ENCODE measurements at regions not wholly inside any gene's neighbourhood (a gene's known extent, or its start where the extent isn't known, plus 50 kb on each side); places are given as distances from the start of the nearest gene placed in this dataset.

- Histone ChIP-seq H3K4me1 (ENCODE audit: control insufficient read depth, extremely low read depth, insufficient read depth, low read length) (no peaks in the 10 kb centered on the region), H3K9me3 (ENCODE audit: control insufficient read depth, insufficient read depth, low read depth, low read length) (no peaks in the 10 kb centered on the region), H4K20me1 (ENCODE audit: control insufficient read depth, extremely low read depth, insufficient read depth, low read length) (no peaks in the 10 kb centered on the region), H3K9ac (ENCODE audit: insufficient read depth, low read length) (no peak overlapping the region), H3K4me2 (ENCODE audit: extremely low read depth, insufficient read depth, low read length) (no peak overlapping the region), H3K27me3 (ENCODE audit: control insufficient read depth, insufficient read depth, low read length) (no peaks in the 10 kb centered on the region), H2AFZ (ENCODE audit: low read length) (no peak overlapping the region), H3K27ac (ENCODE audit: insufficient read depth, low read length) (no peak overlapping the region), H3K79me2 (ENCODE audit: control insufficient read depth, insufficient read depth, low read length) (no peaks in the 10 kb centered on the region), H3K36me3 (ENCODE audit: control insufficient read depth, insufficient read depth, low read length) (no peaks in the 10 kb centered on the region), H3K4me3 (replicated peaks in 1 of 4; ENCODE audit: control extremely low read depth in 1 of 4, insufficient read depth in 1 of 4, low read depth in 3 of 4, low read length in 4 of 4) (no peak overlapping the region)
- no peak for DNase-seq (ENCODE audit: low read depth in 2 of 2)
- TF ChIP-seq EZH2 (IDR thresholded peaks at IDR 0.05; ENCODE audit: low read length, missing control alignments): no peak
- TF ChIP-seq CTCF (conservative IDR thresholded peaks at IDR 0.05 in 1 of 2, IDR thresholded peaks at IDR 0.05 in 1 of 2; ENCODE audit: low read depth in 1 of 2, low read length in 2 of 2): no peak
Measured at GRCh38 chr2:42882756-42883155, 90.4 kb upstream of the HAAO start.

DNA sequence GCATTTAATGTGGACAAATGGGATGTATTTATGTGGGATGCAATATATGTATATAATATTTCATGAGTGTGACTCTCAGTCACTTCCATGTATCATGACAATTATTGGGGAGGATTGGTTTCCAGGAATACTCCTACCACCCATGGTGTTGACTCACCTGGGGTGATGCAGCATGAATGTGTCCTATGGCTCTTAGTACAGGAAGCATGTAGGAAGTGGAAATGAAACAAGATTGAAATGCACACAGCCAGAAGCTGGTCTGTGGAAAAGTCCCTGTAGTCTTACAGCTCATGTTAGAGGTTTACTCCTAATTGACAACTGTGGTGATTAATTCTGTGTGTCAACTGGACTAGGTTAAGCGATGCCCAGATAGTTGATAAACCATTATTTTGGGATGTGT, 89.3 kb upstream of the HAAO start:
- Histone ChIP-seq H3K27me3 (ENCODE audit: control insufficient read depth, insufficient read depth, low read length) (no peaks in the 10 kb centered on the region), H3K9me3 (ENCODE audit: control insufficient read depth, insufficient read depth, low read depth, low read length) (no peaks in the 10 kb centered on the region), H3K4me2 (ENCODE audit: extremely low read depth, insufficient read depth, low read length) (no peak overlapping the region), H3K79me2 (ENCODE audit: control insufficient read depth, insufficient read depth, low read length) (no peaks in the 10 kb centered on the region), H4K20me1 (ENCODE audit: control insufficient read depth, extremely low read depth, insufficient read depth, low read length) (no peaks in the 10 kb centered on the region), H3K4me1 (ENCODE audit: control insufficient read depth, extremely low read depth, insufficient read depth, low read length) (no peaks in the 10 kb centered on the region), H3K36me3 (ENCODE audit: control insufficient read depth, insufficient read depth, low read length) (no peaks in the 10 kb centered on the region), H3K27ac (ENCODE audit: insufficient read depth, low read length) (no peak overlapping the region), H3K4me3 (replicated peaks in 1 of 4; ENCODE audit: control extremely low read depth in 1 of 4, insufficient read depth in 1 of 4, low read depth in 3 of 4, low read length in 4 of 4) (no peak overlapping the region), H3K9ac (ENCODE audit: insufficient read depth, low read length) (no peak overlapping the region), H2AFZ (ENCODE audit: low read length) (no peak overlapping the region)
- peak in 1 of 2 donors; percentile 60 for DNase-seq (ENCODE audit: low read depth in 2 of 2)
- TF ChIP-seq CTCF (conservative IDR thresholded peaks at IDR 0.05 in 1 of 2, IDR thresholded peaks at IDR 0.05 in 1 of 2; ENCODE audit: low read depth in 1 of 2, low read length in 2 of 2) (no peak), EZH2 (IDR thresholded peaks at IDR 0.05; ENCODE audit: low read length, missing control alignments) (no peak)

GRCh38 chr2:42880738-42881690, 88.6 kb upstream of the HAAO start:
- no peak overlapping the region for H3K4me3 ChIP-seq (replicated peaks in 1 of 4; ENCODE audit: control extremely low read depth in 1 of 4, insufficient read depth in 1 of 4, low read depth in 3 of 4, low read length in 4 of 4)
- no peaks in the 10 kb centered on the region for H3K4me1 ChIP-seq (ENCODE audit: control insufficient read depth, extremely low read depth, insufficient read depth, low read length)
- H3K27me3 ChIP-seq (ENCODE audit: control insufficient read depth, insufficient read depth, low read length): no peaks in the 10 kb centered on the region
- TF ChIP-seq CTCF (conservative IDR thresholded peaks at IDR 0.05 in 1 of 2, IDR thresholded peaks at IDR 0.05 in 1 of 2; ENCODE audit: low read depth in 1 of 2, low read length in 2 of 2) (no peak), EZH2 (IDR thresholded peaks at IDR 0.05; ENCODE audit: low read length, missing control alignments) (no peak)
- H4K20me1 ChIP-seq (ENCODE audit: control insufficient read depth, extremely low read depth, insufficient read depth, low read length): no peaks in the 10 kb centered on the region
- H3K4me2 ChIP-seq (ENCODE audit: extremely low read depth, insufficient read depth, low read length): no peak overlapping the region
- H3K79me2 ChIP-seq (ENCODE audit: control insufficient read depth, insufficient read depth, low read length): no peaks in the 10 kb centered on the region
- DNase-seq (ENCODE audit: low read depth in 2 of 2): no peak
- no peak overlapping the region for H2AFZ ChIP-seq (ENCODE audit: low read length)
- H3K9ac ChIP-seq (ENCODE audit: insufficient read depth, low read length): no peak overlapping the region
- no peak overlapping the region for H3K27ac ChIP-seq (ENCODE audit: insufficient read depth, low read length)
- H3K36me3 ChIP-seq (ENCODE audit: control insufficient read depth, insufficient read depth, low read length): no peaks in the 10 kb centered on the region
- H3K9me3 ChIP-seq (ENCODE audit: control insufficient read depth, insufficient read depth, low read depth, low read length): no peaks in the 10 kb centered on the region

Data from fibroblast of lung (primary cell).